Transverse colon (tissue), 4 donors: ENCODE measurements at regions not wholly inside any gene's neighbourhood (a gene's known extent, or its start where the extent isn't known, plus 50 kb on each side); places are given as distances from the start of the nearest gene placed in this dataset.

Experiments
- DNase-seq: peaks from one replicate; pipeline ENCODE4 v3.0.0-alpha.2; 2019
- H3K27ac ChIP-seq, 4 donors: fragments of 200-600 bp; sonication (generic); 2 replicates each; pipeline ENCODE4 v1.5.1; 2016 to 2018; ENCODE audit warnings: inconsistent platforms in 4 of 4
- H3K27me3 ChIP-seq: fragments of 200-600 bp; sonication (generic); 2 replicates; pipeline ENCODE4 v1.5.1; 2017; ENCODE audit warnings: inconsistent platforms
- H3K36me3 ChIP-seq, 4 donors: fragments of 200-600 bp; sonication (generic); 2 replicates each; pipeline ENCODE4 v1.5.1; 2017 to 2019; ENCODE audit warnings: inconsistent platforms in 4 of 4
- H3K4me1 ChIP-seq, 4 donors: fragments of 200-600 bp; sonication (generic); 2 replicates each; pipeline ENCODE4 v1.5.1; 2017 to 2020; ENCODE audit warnings: inconsistent platforms in 4 of 4
- H3K4me3 ChIP-seq, 4 donors: fragments of 200-600 bp; sonication (generic); 1 replicate in 1 of 4; 2 replicates in 3 of 4; pipeline versions ENCODE4 v1.5.1 to v1.6.1; 2017 to 2019; ENCODE audit warnings: inconsistent platforms in 4 of 4
- H3K9me3 ChIP-seq, 2 donors: fragments of 200-600 bp; sonication (generic); 2 replicates each; pipeline ENCODE4 v1.5.1; 2017 to 2019; ENCODE audit warnings: inconsistent platforms in 2 of 2
- CTCF ChIP-seq, 5 experiments: fragments of 200-600 bp in 3 of 5; fragments of 450-650 bp in 2 of 5; sonication (generic) in 3 of 5; IDR thresholded peaks; 1 replicate in 2 of 5; 2 replicates in 3 of 5; pipeline ENCODE4 v1.5.1; 2016 to 2017; ENCODE audit warnings: antibody characterized with exemption in 5 of 5, inconsistent platforms in 3 of 5, mild to moderate bottlenecking in 2 of 5, moderate library complexity in 1 of 5
- EP300 ChIP-seq: sonication (generic); formaldehyde crosslinking; IDR thresholded peaks from one replicate; pipeline ENCODE4 v1.6.1; 2017; ENCODE audit warnings: antibody characterized with exemption, low read depth
- POLR2A ChIP-seq: fragments of 450-650 bp; IDR thresholded peaks from one replicate; pipeline ENCODE4 v1.6.1; 2016; ENCODE audit warnings: antibody characterized with exemption, mild to moderate bottlenecking, moderate library complexity
- POLR2AphosphoS5 ChIP-seq, 3 donors: sonication (generic); formaldehyde crosslinking; IDR thresholded peaks; one replicate each; pipeline ENCODE4 v1.6.1; 2016; ENCODE audit warnings: antibody characterized with exemption in 3 of 3
- WGBS, 2 donors: methylation state at CpG; one replicate each; pipeline ENCODE4 v1.1.5; 2018; ENCODE audit warnings: low coverage in 1 of 2; 5-methylcytosine and 5-hydroxymethylcytosine counted together
- in situ Hi-C, 4 donors: fragments of 200-750 bp; cut with MboI; loops; one replicate each; pipeline versions ENCODE4 v1.15.0 to v1.15.1; 2017; ENCODE audit warnings: low sequenced_read_pairs in 3 of 4, low pct_ligation_motif_present in 1 of 4, low pct_unique_long_range_greater_than_20kb in 1 of 4
- intact Hi-C: fragments of 100-400 bp; cut with DNase I; formaldehyde crosslinking; loops from one replicate; pipeline ENCODE4 v1.15.1; 2023; ENCODE audit warnings: low total_unique reads

- Histone ChIP-seq H3K27me3 (no peaks in the 10 kb centered on the region), H3K4me1 (no peaks in the 10 kb centered on the region), H3K36me3 (no peaks in the 10 kb centered on the region), H3K9me3 (no peaks in the 10 kb centered on the region), H3K4me3 (no peak overlapping the region), H3K27ac (no peak overlapping the region)
- intact Hi-C loops (no loop called here), in situ Hi-C loops (no loop called here)
- DNase-seq: no peak
- 84 to 90% methylated on average over 3 to 9 of the region's 9 CpGs for WGBS, 2 donors
- TF ChIP-seq EP300 (no peak), CTCF (IDR thresholded peaks at IDR 0.05) (no peak), POLR2AphosphoS5 (IDR thresholded peaks at IDR 0.05) (no peak), POLR2A (no peak)
Measured at GRCh38 chr19:28500982-28501630, 711.8 kb downstream of the UQCRFS1 start.

GRCh38 chr19:28500296-28500695 lies 712.7 kb downstream of the UQCRFS1 start:
- TF ChIP-seq POLR2A: no peak
- TF ChIP-seq POLR2AphosphoS5 (IDR thresholded peaks at IDR 0.05): no peak
- no peak for TF ChIP-seq EP300
- TF ChIP-seq CTCF (IDR thresholded peaks at IDR 0.05): no peak
- Histone ChIP-seq H3K4me3 (no peak overlapping the region), H3K27ac (no peak overlapping the region), H3K36me3 (no peaks in the 10 kb centered on the region), H3K9me3 (no peaks in the 10 kb centered on the region), H3K4me1 (no peaks in the 10 kb centered on the region), H3K27me3 (no peaks in the 10 kb centered on the region)
- intact Hi-C loops (no loop called here), in situ Hi-C loops (no loop called here)
- no peak for DNase-seq
- 78% methylated on average over 3 of the region's 3 CpGs; no CpG with 5 or more reads in 1 of the 2 donors for WGBS, 2 donors

DNA sequence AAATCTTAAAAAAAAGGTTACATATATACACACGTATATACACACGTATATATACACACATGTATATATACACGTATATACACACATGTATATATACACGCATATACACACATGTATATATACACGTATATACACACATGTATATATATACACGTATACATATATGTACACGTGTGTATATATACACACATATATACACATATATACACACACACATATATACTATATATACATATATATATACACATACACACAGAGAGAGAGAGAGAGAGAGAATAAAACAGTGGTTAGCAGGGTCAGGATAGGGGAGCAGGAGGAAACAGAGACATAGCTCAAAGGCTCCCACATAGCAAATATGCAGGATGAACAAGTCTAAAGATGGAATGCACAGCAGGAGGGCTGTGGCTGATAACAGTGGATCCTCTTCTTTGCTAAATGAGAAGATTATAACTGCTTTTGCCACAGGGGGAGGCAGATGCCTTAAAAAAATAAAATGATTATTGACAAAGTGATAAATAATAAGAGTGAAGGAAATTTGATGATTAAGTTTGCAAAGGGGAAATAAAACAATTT lies 714.5 kb downstream of the UQCRFS1 start:
- intact Hi-C loops (no loop called here), in situ Hi-C loops (no loop called here)
- 81 to 83% methylated on average over 6 to 7 of the region's 7 CpGs for WGBS, 2 donors
- H3K27ac ChIP-seq: no peak overlapping the region
- DNase-seq: no peak
- no peaks in the 10 kb centered on the region for H3K9me3 ChIP-seq
- no peaks in the 10 kb centered on the region for H3K4me1 ChIP-seq
- no peak overlapping the region for H3K4me3 ChIP-seq
- TF ChIP-seq CTCF (IDR thresholded peaks at IDR 0.05) (no peak), POLR2A (no peak), EP300 (no peak), POLR2AphosphoS5 (IDR thresholded peaks at IDR 0.05) (no peak)
- no peaks in the 10 kb centered on the region for H3K27me3 ChIP-seq
- no peaks in the 10 kb centered on the region for H3K36me3 ChIP-seq

DNA sequence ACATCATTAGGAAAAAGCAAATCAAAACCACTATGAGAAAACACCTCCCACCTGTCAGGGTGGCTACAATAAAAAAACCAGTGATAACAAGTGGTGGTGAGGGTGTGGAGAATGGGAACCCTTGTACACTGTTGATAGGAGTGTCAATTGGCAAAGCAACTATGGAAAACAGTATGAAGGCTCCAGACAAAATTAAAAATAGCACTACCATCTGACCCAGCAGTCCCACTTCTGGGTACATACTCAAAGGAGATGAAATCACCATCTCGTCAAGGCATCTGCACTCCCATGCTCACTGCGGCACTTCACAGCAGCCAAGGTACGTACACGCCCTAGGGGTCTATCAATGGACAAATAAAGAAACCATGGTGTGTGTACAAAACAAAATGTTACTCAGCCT lies 715.1 kb downstream of the UQCRFS1 start:
- no peaks in the 10 kb centered on the region for H3K4me1 ChIP-seq
- no peak for TF ChIP-seq EP300
- no peak for TF ChIP-seq POLR2A
- no peak for TF ChIP-seq CTCF (IDR thresholded peaks at IDR 0.05)
- TF ChIP-seq POLR2AphosphoS5 (IDR thresholded peaks at IDR 0.05): no peak
- DNase-seq: no peak
- no peaks in the 10 kb centered on the region for H3K27me3 ChIP-seq
- in situ Hi-C loops (no loop called here), intact Hi-C loops (no loop called here)
- H3K27ac ChIP-seq: no peak overlapping the region
- 94 to 97% methylated on average over 4 of the region's 4 CpGs for WGBS, 2 donors
- no peaks in the 10 kb centered on the region for H3K9me3 ChIP-seq
- no peaks in the 10 kb centered on the region for H3K36me3 ChIP-seq
- no peak overlapping the region for H3K4me3 ChIP-seq
